ENCODE measurements at regions not wholly inside any gene's neighbourhood (a gene's known extent, or its start where the extent isn't known, plus 50 kb on each side); places are given as distances from the start of the nearest gene placed in this dataset.

- TF ChIP-seq PHF8 (conservative IDR thresholded peaks at IDR 0.05; ENCODE audit: low read depth, low read length) (no peak), NRF1 (IDR thresholded peaks at IDR 0.05; ENCODE audit: low read depth, low read length) (no peak), RAD21 (IDR thresholded peaks at IDR 0.05 in 1 of 2, conservative IDR thresholded peaks at IDR 0.05 in 1 of 2; ENCODE audit: low read depth in 2 of 2, low read length in 2 of 2) (0 out of 4 replicates have a peak, but pooled peaks of 1 of the 2 experiments have one; percentile 2)
- POLR2A ChIA-PET (ENCODE audit: partially characterized antibody) = no interaction called here
- H3K4me1 ChIP-seq (replicated peaks in 1 of 4; ENCODE audit: control insufficient read depth in 3 of 4, insufficient read depth in 4 of 4, low read length in 3 of 4) = peaks cover 2 to 12% (median 8%) of the 10 kb centered on the region in 4 experiments; a peak in 5 of 7 replicates
- no peak for FAIRE-seq
- H3K9ac ChIP-seq (replicated peaks in 1 of 4; ENCODE audit: extremely low read depth in 1 of 4, low read depth in 3 of 4, low read length in 3 of 4) = no peak overlapping the region
- peaks cover 3% of the 10 kb centered on the region; the same call in 1 of the 2 replicates for H3K23me2 ChIP-seq (ENCODE audit: low read depth, low read length)
- H3K4me2 ChIP-seq (ENCODE audit: insufficient read depth in 1 of 2, low read depth in 2 of 2, low read length in 2 of 2) = peak overlapping the region in 1 of 2 experiments; percentile 14; a peak in 1 of 4 replicates
- no peak overlapping the region for H3K14ac ChIP-seq (ENCODE audit: insufficient read length)
- no peak overlapping the region for H2AFZ ChIP-seq (ENCODE audit: low read length)
- DNase-seq (ENCODE audit: low read depth in 1 of 2, low spot score in 2 of 2) = no peak
- no peak overlapping the region for H3K18ac ChIP-seq (ENCODE audit: extremely low read depth, low read length)
- no peak overlapping the region for H4K8ac ChIP-seq (ENCODE audit: extremely low read depth, insufficient read depth, low read length)
- H4K5ac ChIP-seq (ENCODE audit: insufficient read length, low read depth, low read length) = no peak overlapping the region
- H3K23ac ChIP-seq (ENCODE audit: insufficient read length) = no peak overlapping the region
- no peak overlapping the region for H2BK15ac ChIP-seq (ENCODE audit: low read length)
- H2BK5ac ChIP-seq (ENCODE audit: low read depth, low read length) = no peak overlapping the region
- peaks cover 0 to 2% of the 10 kb centered on the region in 2 experiments for H4K20me1 ChIP-seq (replicated peaks in 1 of 2; ENCODE audit: control insufficient read depth in 1 of 2, insufficient read depth in 2 of 2, low read length in 2 of 2)
- peaks cover 0 to 7% (median 1%) of the 10 kb centered on the region in 4 experiments; a peak in 3 of 7 replicates for H3K27me3 ChIP-seq (replicated peaks in 1 of 4; ENCODE audit: control insufficient read depth in 3 of 4, extremely low read depth in 1 of 4, insufficient read depth in 3 of 4, low read length in 3 of 4)
- no peak overlapping the region for H3K4me3 ChIP-seq (ENCODE audit: extremely low read depth in 1 of 4, insufficient read depth in 2 of 4, low read depth in 3 of 4, low read length in 4 of 4)
- no peak overlapping the region for H3K56ac ChIP-seq (replicated peaks; ENCODE audit: insufficient read length, low read depth, low read length)
- no peaks in the 10 kb centered on the region for H3K9me3 ChIP-seq (ENCODE audit: insufficient read depth in 2 of 2, low read depth in 1 of 2, low read length in 1 of 2)
- no peak overlapping the region for H4K91ac ChIP-seq (replicated peaks; ENCODE audit: insufficient read length, low read length)
- CTCF ChIA-PET (ENCODE audit: partially characterized antibody) = no interaction called here
- no peak overlapping the region for H2AK5ac ChIP-seq (ENCODE audit: low read depth, low read length)
- no peaks in the 10 kb centered on the region for H3K36me3 ChIP-seq (ENCODE audit: control insufficient read depth in 2 of 4, insufficient read depth in 4 of 4, low read length in 3 of 4)
- H2BK120ac ChIP-seq (replicated peaks; ENCODE audit: low read depth, low read length) = no peak overlapping the region
- no peak overlapping the region for H3K4ac ChIP-seq (replicated peaks; ENCODE audit: insufficient read length, low read depth, low read length)
- no peak overlapping the region for H2BK20ac ChIP-seq (ENCODE audit: low read length)
- H2BK12ac ChIP-seq (ENCODE audit: low read depth, low read length) = no peak overlapping the region
- 72% methylated on average over 6 of the region's 6 CpGs; no CpG with 5 or more reads in 1 of the 2 experiments for WGBS, 2 experiments (ENCODE audit: extremely low coverage in 1 of 2, insufficient coverage in 1 of 2, insufficient read length in 1 of 2, insufficient replicate concordance in 2 of 2, low coverage in 1 of 2, low lambda C conversion rate in 2 of 2, missing lambda C conversion rate in 1 of 2)
- no peaks in the 10 kb centered on the region for H3K79me1 ChIP-seq (ENCODE audit: low read depth, low read length)
- H3K79me2 ChIP-seq (ENCODE audit: control insufficient read depth in 1 of 2, insufficient read depth in 2 of 2, low read length in 2 of 2) = no peaks in the 10 kb centered on the region
- H3K27ac ChIP-seq (ENCODE audit: low read depth, low read length) = no peak overlapping the region
Measured at GRCh38 chr7:47038621-47039020, 543.3 kb downstream of the TNS3 start.

All from H1 (cell line).